MM.1S (cell line): ENCODE measurements at regions not wholly inside any gene's neighbourhood (a gene's known extent, or its start where the extent isn't known, plus 50 kb on each side); places are given as distances from the start of the nearest gene placed in this dataset.

Experiments
- EZH2 ChIP-seq: fragments of 300-600 bp; sonication (generic); optimal IDR thresholded peaks from 2 replicates; pipeline ENCODE3; 2017; ENCODE audit warnings: low read depth, mild to moderate bottlenecking, antibody characterized with exemption, low read length, mixed read lengths
- TF ChIP-seq, protein P1 (sequence below): fragments of 300-600 bp; sonication (generic); IDR thresholded peaks from 2 replicates; pipeline ENCODE4 v1.5.1; 2016; ENCODE audit warnings: antibody characterized with exemption, low read length, mixed read lengths

- TF ChIP-seq, protein P1, sequence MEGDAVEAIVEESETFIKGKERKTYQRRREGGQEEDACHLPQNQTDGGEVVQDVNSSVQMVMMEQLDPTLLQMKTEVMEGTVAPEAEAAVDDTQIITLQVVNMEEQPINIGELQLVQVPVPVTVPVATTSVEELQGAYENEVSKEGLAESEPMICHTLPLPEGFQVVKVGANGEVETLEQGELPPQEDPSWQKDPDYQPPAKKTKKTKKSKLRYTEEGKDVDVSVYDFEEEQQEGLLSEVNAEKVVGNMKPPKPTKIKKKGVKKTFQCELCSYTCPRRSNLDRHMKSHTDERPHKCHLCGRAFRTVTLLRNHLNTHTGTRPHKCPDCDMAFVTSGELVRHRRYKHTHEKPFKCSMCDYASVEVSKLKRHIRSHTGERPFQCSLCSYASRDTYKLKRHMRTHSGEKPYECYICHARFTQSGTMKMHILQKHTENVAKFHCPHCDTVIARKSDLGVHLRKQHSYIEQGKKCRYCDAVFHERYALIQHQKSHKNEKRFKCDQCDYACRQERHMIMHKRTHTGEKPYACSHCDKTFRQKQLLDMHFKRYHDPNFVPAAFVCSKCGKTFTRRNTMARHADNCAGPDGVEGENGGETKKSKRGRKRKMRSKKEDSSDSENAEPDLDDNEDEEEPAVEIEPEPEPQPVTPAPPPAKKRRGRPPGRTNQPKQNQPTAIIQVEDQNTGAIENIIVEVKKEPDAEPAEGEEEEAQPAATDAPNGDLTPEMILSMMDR, result no peak
- TF ChIP-seq EZH2, result no peak
Observed at GRCh38 chr20:6473197-6473596, 294.3 kb upstream of the BMP2 start.
